Type B pancreatic cell (in vitro differentiated cells): ENCODE measurements at regions not wholly inside any gene's neighbourhood (a gene's known extent, or its start where the extent isn't known, plus 50 kb on each side); places are given as distances from the start of the nearest gene placed in this dataset.

Experiments
- DNase-seq: peaks from one replicate; pipeline ENCODE4 v3.0.0; 2021; ENCODE audit warnings: mixed read lengths; ENCODE audit not compliant: unreplicated experiment; ENCODE audit errors: extremely low spot score
- H3K27ac Mint-ChIP-seq: 2 replicates; pipeline ENCODE4 v1.8.0; 2021; ENCODE audit warnings: mild to moderate bottlenecking, mixed read lengths
- H3K27me3 Mint-ChIP-seq: 2 replicates; pipeline ENCODE4 v1.8.0; 2021; ENCODE audit warnings: mixed read lengths
- H3K36me3 Mint-ChIP-seq: 2 replicates; pipeline ENCODE4 v1.8.0; 2021; ENCODE audit warnings: mixed read lengths
- H3K4me1 Mint-ChIP-seq: one replicate; pipeline ENCODE4 v1.8.0; 2021; ENCODE audit warnings: mixed read lengths; ENCODE audit not compliant: unreplicated experiment
- H3K4me3 Mint-ChIP-seq: 2 replicates; pipeline ENCODE4 v1.8.0; 2021; ENCODE audit warnings: mild to moderate bottlenecking, mixed read lengths
- H3K9me3 Mint-ChIP-seq: 2 replicates; pipeline ENCODE4 v1.8.0; 2021; ENCODE audit warnings: mixed read lengths
- CTCF ChIP-seq: fragments of 200-600 bp; sonication (generic); conservative IDR thresholded peaks from 2 replicates; pipeline ENCODE4 v1.5.0; 2021; ENCODE audit warnings: antibody characterized with exemption, mild to moderate bottlenecking

DNA sequence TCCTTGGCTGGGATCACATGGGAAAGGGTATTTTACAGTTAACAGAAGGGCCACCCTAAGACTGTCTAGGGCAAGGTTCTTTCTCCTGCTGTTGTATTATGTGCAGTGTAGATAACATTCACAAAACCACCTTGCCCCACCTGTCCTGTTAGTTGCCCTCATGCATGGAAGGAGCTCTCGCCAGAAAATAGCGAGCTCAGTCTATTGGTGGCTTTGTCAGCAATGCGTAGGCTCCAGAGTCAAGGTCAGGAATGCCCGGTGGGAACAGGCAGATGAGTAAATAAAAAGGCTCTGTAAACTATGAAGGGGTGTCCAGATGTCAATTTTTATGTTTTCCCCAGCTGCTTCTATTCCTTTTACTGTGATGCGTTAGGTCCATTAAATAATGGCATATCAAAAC is 107.1 kb upstream of the WDR11 start:
- Mint-ChIP-seq H3K27ac (no peak overlapping the region), H3K4me3 (no peak overlapping the region), H3K27me3 (peaks cover 37% of the 10 kb centered on the region), H3K4me1 (peaks cover 7% of the 10 kb centered on the region), H3K9me3 (peaks cover 5% of the 10 kb centered on the region), H3K36me3 (no peaks in the 10 kb centered on the region)
- no peak for TF ChIP-seq CTCF
- no peak for DNase-seq

GRCh38 chr10:120746001-120746777 is 105.0 kb upstream of the WDR11 start:
- peaks cover 5% of the 10 kb centered on the region for H3K9me3 Mint-ChIP-seq
- DNase-seq = no peak
- H3K36me3 Mint-ChIP-seq = no peaks in the 10 kb centered on the region
- H3K4me3 Mint-ChIP-seq = no peak overlapping the region
- H3K27me3 Mint-ChIP-seq = peaks cover 40% of the 10 kb centered on the region
- peaks cover 7% of the 10 kb centered on the region for H3K4me1 Mint-ChIP-seq
- H3K27ac Mint-ChIP-seq = no peak overlapping the region
- no peak for TF ChIP-seq CTCF

DNA sequence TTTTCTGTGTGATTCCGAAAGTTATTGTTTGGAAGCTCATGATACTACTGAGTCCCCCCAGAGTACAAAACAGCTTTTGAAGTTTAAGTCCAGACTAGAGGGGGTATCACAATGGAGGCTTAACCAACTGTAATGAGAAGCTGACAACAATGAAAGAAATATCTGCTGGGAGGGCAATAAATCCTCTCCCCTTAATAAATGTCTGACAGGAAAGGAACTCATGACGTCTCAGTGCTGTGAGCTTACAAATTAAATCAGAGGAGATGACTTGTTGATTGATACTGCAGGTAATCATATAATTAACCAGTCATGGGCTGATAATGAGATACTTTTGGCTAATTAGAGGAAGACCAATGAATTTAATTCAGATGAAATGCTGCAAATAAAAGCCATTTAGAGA is 102.6 kb upstream of the WDR11 start:
- no peak for DNase-seq
- peaks cover 7% of the 10 kb centered on the region for H3K4me1 Mint-ChIP-seq
- H3K36me3 Mint-ChIP-seq = no peaks in the 10 kb centered on the region
- TF ChIP-seq CTCF = no peak
- no peak overlapping the region for H3K4me3 Mint-ChIP-seq
- peaks cover 34% of the 10 kb centered on the region for H3K27me3 Mint-ChIP-seq
- peaks cover 5% of the 10 kb centered on the region for H3K9me3 Mint-ChIP-seq
- H3K27ac Mint-ChIP-seq = no peak overlapping the region

DNA sequence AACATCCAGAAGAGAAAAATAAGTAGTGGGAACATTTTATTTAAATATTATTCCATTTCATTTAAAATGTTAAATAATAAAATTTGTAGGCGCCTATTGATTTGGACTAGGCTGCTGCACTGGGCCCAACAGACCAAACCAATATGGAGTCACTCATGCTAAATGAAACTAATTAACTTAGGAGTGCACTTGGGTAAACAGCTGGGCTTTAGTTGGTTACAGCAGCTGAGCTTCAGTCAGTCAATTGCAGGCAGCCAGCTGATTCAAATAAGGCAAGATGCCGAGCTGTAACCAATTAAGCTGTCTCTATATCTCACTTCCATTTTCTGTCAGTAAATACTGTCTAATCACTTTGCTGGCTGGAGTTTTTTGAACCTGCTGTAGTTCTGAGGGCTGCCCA is 102.1 kb upstream of the WDR11 start:
- Mint-ChIP-seq H3K27me3 (peaks cover 33% of the 10 kb centered on the region), H3K27ac (no peak overlapping the region), H3K9me3 (peaks cover 5% of the 10 kb centered on the region), H3K36me3 (no peaks in the 10 kb centered on the region), H3K4me1 (peaks cover 7% of the 10 kb centered on the region), H3K4me3 (no peak overlapping the region)
- DNase-seq = no peak
- TF ChIP-seq CTCF = no peak

GRCh38 chr10:120749856-120750566 is 101.2 kb upstream of the WDR11 start:
- no peak for TF ChIP-seq CTCF
- DNase-seq = no peak
- Mint-ChIP-seq H3K27ac (no peak overlapping the region), H3K9me3 (no peaks in the 10 kb centered on the region), H3K27me3 (peaks cover 24% of the 10 kb centered on the region), H3K4me3 (no peak overlapping the region), H3K36me3 (no peaks in the 10 kb centered on the region), H3K4me1 (peaks cover 7% of the 10 kb centered on the region)
